GM19397 (cell line): ENCODE measurements at regions not wholly inside any gene's neighbourhood (a gene's known extent, or its start where the extent isn't known, plus 50 kb on each side); places are given as distances from the start of the nearest gene placed in this dataset.
"Not testable (repeated sequence)": the region's sequence is repeated elsewhere in the genome, so short reads cannot be mapped to it uniquely, and the experiment has no call there.

Experiments used
- ATAC-seq: cut with Tn5 transposase; IDR thresholded peaks from one replicate; pipeline ENCODE4 v1.9.1; 2021; ENCODE audit warnings: mild to moderate bottlenecking, moderate library complexity; ENCODE audit not compliant: unreplicated experiment

DNA sequence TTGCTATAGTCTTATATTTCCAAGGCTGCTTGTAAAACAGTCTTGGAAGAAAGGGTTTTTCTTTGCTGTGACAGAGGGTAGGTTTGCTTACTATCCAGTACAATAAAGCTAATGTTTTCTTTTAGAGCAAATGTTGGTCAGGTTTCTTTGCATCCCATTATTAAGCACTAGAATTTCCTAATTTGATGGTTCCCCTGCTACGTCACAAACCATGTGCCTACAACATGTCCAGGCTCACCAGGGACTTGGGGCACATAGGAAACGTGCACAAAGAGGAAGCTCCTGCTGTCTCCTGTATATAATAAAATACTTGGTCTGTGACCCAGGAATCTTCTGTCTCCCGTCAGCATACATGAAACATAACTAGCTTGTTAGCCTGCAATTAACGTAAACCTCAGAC lies 486.3 kb upstream of the LRFN5 start:
- no peak for ATAC-seq

DNA sequence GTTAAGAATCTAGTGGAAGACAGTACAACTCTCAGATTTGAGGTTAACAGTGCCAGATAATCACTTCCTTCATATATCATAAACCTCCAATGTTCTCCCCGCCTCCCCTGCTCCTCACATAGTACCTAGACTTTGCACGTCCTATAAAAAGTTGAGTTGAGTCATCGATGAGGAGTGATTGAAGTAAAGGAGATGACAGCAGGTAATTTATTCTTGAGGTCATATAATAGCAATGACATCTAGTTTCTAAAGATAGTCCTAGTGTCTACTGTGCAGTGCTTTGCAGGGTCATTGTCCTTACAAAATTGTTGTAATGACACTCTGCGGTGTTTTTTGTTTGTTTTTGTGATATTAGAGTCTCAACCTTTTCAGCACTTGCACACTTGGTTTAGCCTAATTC lies 510.5 kb upstream of the LRFN5 start:
- ATAC-seq = no peak

GRCh38 chr14:41087056-41087455 lies 519.6 kb upstream of the LRFN5 start:
- ATAC-seq = no peak

DNA sequence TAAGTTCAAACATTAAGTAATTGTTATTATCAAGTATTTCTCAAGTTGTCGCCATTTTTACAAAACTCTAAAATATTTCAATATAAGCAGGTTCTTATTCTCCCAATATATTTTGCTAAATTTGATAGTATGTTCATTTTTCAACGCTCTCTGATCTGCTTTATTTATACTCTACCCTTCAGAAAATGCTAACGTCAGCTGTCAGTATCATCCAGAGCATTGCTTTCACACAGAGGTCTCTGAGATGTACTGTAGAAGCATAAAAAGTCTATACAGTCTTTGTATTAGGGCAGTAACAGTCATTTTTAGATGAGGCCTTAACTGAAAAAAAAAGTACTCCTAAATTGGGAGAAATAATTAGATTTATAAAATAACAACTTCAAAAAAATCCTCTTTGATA lies 533.1 kb upstream of the LRFN5 start:
- no peak for ATAC-seq

DNA sequence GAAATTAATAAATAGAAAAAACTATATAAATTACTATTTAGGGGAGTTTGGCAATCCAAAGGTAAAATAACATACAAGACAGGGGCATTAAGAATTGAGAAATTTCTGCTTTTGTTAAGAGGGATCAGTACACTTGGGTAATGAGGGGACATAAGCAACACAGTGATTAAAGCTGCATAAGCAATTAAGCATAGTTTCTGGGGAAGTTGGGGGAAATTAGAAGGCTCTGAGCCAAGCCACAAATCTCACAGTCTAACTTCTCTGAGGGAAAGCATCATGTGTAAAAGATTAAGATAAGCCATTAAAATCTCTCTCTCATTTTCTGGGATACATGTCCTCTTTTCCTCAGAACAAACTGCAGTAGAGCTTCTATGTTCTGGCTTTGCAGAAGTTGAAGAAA lies 533.9 kb upstream of the LRFN5 start:
- no peak for ATAC-seq

GRCh38 chr14:41071351-41071750 lies 535.3 kb upstream of the LRFN5 start:
- ATAC-seq = no peak

- no peak for ATAC-seq
These were observed 543.9 kb upstream of the LRFN5 start for GRCh38 chr14:41062826-41063225.

GRCh38 chr14:41055589-41055988 lies 551.1 kb upstream of the LRFN5 start:
- ATAC-seq = no peak

GRCh38 chr14:41051801-41052200 lies 554.9 kb upstream of the LRFN5 start:
- no peak for ATAC-seq

DNA sequence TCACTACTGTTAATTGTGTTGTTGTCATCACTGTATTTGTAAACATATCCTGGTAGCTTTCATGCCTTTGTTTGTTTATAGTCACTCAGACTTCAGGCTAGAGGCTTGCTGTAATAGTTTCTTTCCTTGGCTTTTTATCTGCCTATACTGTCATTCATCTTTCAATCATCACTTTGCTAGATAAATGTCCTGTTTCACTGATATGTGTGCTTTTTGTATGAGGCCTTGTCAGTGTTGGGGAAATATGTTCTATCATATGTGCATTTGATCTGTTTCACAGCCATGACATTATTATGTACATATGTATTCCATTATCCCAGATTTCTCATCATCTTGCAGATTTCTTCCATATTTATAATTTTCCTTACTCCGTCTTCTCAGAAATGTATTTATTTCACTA lies 558.9 kb upstream of the LRFN5 start:
- no peak for ATAC-seq

DNA sequence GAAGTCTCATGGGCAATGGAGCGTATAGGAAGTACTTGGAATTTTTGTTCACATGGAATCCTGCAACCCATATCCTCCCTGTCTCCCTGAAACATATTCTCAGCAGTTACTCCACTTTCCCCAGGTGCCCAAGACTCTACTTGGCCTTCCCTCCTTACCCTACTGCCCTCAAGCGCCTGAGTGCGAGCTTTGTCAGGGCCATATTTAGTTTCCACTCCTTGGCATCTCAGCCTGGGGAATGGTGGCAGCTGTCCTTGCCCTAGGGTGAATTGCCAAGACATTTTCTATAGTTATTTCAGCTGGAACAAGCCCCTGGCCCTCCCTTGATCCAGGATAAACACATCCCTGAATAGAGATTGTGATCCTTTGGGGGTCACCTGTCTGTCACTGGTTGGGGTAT lies 569.3 kb upstream of the LRFN5 start:
- no peak for ATAC-seq

DNA sequence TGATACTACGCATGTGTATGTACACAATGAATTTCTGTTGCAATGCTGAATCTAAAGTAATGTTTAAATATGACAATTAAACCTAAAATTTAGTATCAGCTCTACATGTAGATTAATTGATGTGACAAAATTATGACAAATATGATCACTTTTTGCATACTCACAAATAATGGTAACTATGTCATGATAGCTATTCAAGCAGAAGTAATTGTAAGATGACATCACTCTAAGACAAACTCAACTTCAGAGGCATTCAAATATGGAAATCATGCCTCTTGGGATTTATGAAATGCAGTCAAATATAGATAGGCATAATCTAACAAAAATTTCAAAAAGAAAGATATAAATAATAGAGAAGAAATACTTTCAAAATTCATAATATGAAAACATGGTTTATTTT lies 571.7 kb upstream of the LRFN5 start:
- ATAC-seq = no peak

DNA sequence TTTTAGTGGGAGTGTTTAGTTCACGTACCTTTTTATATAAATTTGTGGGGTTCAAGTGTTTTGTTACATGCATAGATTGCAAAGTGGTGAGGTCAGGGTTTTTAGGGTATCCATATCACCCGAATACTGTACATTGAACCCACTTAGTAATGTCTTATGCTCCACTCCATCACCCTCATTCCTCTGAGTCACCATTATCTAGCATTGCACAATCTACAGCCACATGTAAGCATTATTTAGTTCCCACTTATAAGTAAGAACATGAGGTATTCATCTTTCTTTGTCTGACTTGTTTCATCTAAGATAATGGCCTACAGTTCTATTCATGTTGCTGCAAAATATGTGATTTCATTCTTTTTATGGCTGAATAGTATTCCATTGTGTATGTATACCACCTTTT lies 583.7 kb upstream of the LRFN5 start:
- no peak for ATAC-seq

DNA sequence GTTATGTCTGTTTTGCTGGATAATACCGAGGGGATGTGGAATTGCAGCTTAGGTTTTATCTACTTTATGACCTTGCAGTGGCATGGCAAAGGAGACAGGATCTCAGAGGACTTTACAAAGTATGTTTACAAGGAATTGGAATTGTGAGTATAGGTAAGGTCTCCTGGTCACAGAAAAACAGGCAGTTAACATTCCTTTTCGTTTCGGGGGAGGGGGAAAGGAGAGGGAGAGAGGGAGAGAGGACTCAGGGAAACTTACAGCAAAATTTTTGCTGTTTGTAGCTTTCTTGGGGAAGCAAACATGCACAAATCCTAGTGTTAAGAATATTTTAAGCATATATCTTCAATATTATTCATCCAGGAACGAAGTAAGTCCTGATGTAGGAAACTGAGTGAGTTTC lies 590.5 kb upstream of the LRFN5 start:
- no peak for ATAC-seq

- no peak for ATAC-seq
These were observed 606.3 kb upstream of the LRFN5 start for GRCh38 chr14:41000350-41000749.

DNA sequence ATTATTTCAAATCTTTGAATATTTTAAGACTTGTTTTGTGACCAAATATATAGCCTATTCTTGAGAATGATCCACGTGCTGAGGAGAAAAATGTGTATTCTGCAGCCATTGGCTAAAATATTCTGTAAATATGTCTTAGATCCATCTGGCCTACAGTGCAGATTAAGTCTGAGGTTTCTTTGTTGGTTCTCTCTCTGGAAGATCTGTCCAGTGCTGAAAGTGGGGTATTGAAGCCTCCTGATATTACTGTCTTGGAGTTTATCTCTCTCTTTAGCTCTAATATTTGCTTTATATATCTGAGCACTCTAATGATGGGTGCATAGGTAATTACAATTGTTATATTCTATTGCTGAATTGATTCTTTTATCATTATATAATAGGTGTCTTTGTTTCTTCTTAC lies 617.4 kb upstream of the LRFN5 start:
- no peak for ATAC-seq

GRCh38 chr14:40987481-40987880 lies 619.2 kb upstream of the LRFN5 start:
- no peak for ATAC-seq

- no peak for ATAC-seq
These were observed 620.0 kb upstream of the LRFN5 start for GRCh38 chr14:40986655-40987054.

- no peak for ATAC-seq
These were observed 621.1 kb upstream of the LRFN5 start for GRCh38 chr14:40985584-40985983.

DNA sequence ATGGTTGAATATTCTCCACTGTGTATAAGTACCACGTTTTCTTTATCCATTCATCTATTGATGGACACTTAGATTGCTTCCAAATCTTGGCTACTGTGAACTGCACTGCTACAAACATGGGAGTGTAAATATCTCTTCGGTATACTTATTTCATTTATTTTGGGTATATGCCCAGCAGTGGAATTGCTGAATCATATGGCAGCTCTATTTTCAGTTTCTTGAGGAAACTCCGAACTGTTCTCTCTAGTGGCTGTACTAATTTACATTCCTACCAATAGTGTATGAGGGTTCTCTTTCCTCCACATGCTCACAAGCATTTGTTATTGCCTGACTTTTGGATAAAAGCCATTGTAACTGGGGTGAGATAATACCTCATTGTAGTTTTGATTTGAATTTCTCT lies 623.1 kb upstream of the LRFN5 start:
- ATAC-seq = no peak

- ATAC-seq = no peak
These were observed 625.4 kb upstream of the LRFN5 start for GRCh38 chr14:40981247-40981646.

- not testable (repeated sequence) for ATAC-seq
These were observed 646.4 kb upstream of the LRFN5 start for GRCh38 chr14:40960257-40960656.

GRCh38 chr14:40955131-40955505 lies 651.6 kb upstream of the LRFN5 start:
- ATAC-seq = no peak
